HL-60 (cell line): ENCODE measurements at regions not wholly inside any gene's neighbourhood (a gene's known extent, or its start where the extent isn't known, plus 50 kb on each side); places are given as distances from the start of the nearest gene placed in this dataset.

Experiments
- DNase-seq, 2 experiments: peaks; one replicate each; pipeline ENCODE4 v3.0.0-alpha.2; 2010 to 2020; ENCODE audit warnings: low read depth in 1 of 2, low spot score in 1 of 2
- H3K27ac ChIP-seq: fragments of 250-450 bp; sonication (Bioruptor Pico); replicated peaks from 2 replicates; pipeline ENCODE4 v1.5.1; 2020; ENCODE audit warnings: mild to moderate bottlenecking, moderate library complexity
- H3K27me3 ChIP-seq: fragments of 250-450 bp; sonication (Bioruptor Pico); 2 replicates; pipeline ENCODE4 v1.5.1; 2021; ENCODE audit warnings: mild to moderate bottlenecking, moderate library complexity; ENCODE audit not compliant: insufficient read depth, poor library complexity, severe bottlenecking
- H3K4me3 ChIP-seq: replicated peaks from 2 replicates; pipeline ENCODE4 v1.5.1; 2011; ENCODE audit warnings: mild to moderate bottlenecking, control low read depth, low read length; ENCODE audit not compliant: insufficient read depth
- GABPA ChIP-seq: IDR thresholded peaks from 2 replicates; pipeline ENCODE4 v1.6.1; 2012; ENCODE audit warnings: low read depth
- POLR2AphosphoS5 ChIP-seq: IDR thresholded peaks from 2 replicates; pipeline ENCODE4 v1.6.1; 2012; ENCODE audit warnings: low read depth
- REST ChIP-seq: IDR thresholded peaks from 2 replicates; pipeline ENCODE4 v1.6.1; 2012; ENCODE audit warnings: low read depth; ENCODE audit not compliant: insufficient replicate concordance
- SPI1 ChIP-seq: IDR thresholded peaks from 2 replicates; pipeline ENCODE4 v1.6.1; 2012; ENCODE audit warnings: low read depth, mild to moderate bottlenecking, borderline replicate concordance
- TF ChIP-seq, protein P1 (sequence below): IDR thresholded peaks from one replicate; pipeline ENCODE4 v1.5.1; 2011; ENCODE audit warnings: low read length, control low read depth, inconsistent platforms; ENCODE audit not compliant: insufficient read depth

DNA sequence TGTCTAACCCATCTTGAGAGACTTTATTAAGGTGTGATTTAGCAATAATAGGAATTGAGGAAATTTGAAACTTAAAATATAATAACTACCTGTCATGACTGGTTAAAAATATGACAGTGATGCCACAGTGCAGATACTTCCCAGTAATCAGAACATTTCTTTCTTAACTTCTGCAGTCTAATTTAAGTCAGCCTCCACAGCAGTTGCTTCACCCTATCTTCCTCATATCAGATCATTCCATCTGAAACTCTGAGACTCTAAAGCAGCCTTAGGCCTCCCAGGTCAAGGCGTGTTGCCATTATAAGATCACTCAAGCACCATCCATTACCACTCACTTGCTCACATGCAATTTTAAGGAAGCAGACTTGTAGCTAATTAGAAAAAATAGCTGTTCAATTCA lies 302.2 kb downstream of the AASDHPPT start:
- no peak for DNase-seq
- TF ChIP-seq POLR2AphosphoS5 (no peak), GABPA (no peak), SPI1 (no peak)
- TF ChIP-seq, protein P1, sequence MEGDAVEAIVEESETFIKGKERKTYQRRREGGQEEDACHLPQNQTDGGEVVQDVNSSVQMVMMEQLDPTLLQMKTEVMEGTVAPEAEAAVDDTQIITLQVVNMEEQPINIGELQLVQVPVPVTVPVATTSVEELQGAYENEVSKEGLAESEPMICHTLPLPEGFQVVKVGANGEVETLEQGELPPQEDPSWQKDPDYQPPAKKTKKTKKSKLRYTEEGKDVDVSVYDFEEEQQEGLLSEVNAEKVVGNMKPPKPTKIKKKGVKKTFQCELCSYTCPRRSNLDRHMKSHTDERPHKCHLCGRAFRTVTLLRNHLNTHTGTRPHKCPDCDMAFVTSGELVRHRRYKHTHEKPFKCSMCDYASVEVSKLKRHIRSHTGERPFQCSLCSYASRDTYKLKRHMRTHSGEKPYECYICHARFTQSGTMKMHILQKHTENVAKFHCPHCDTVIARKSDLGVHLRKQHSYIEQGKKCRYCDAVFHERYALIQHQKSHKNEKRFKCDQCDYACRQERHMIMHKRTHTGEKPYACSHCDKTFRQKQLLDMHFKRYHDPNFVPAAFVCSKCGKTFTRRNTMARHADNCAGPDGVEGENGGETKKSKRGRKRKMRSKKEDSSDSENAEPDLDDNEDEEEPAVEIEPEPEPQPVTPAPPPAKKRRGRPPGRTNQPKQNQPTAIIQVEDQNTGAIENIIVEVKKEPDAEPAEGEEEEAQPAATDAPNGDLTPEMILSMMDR = no peak
- H3K4me3 ChIP-seq = no peak overlapping the region
- no peak overlapping the region for H3K27ac ChIP-seq
- H3K27me3 ChIP-seq = no peaks in the 10 kb centered on the region

- Histone ChIP-seq H3K4me3 (no peak overlapping the region), H3K27me3 (no peaks in the 10 kb centered on the region), H3K27ac (no peak overlapping the region)
- TF ChIP-seq REST (no peak), POLR2AphosphoS5 (no peak), SPI1 (no peak), GABPA (no peak)
- TF ChIP-seq, protein P1 = no peak
- DNase-seq = no peak
Measured at GRCh38 chr11:106381895-106382294, 304.4 kb downstream of the AASDHPPT start.

DNA sequence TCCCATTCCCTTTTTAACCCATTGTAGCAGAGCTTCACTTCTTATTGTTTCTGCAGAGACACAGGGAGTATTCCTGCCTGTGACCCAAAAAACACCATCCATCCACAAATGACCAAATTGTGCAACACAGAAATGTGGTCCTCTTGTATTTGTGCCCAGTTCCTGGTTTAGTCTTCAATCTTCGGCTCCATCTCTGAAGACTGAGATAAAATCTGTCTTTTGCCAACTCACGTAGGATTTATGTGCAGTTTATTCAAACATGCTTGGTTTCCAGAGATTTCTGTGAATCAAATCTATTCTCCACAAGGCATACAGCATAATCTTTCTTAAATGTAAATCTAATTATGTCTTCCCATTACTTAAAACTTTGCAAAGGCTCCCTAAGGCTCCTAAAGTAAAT lies 307.0 kb downstream of the AASDHPPT start:
- DNase-seq = no peak
- H3K27ac ChIP-seq = no peak overlapping the region
- no peaks in the 10 kb centered on the region for H3K27me3 ChIP-seq
- no peak overlapping the region for H3K4me3 ChIP-seq
- TF ChIP-seq, protein P1 = no peak
- no peak for TF ChIP-seq REST
- no peak for TF ChIP-seq POLR2AphosphoS5
- no peak for TF ChIP-seq GABPA
- no peak for TF ChIP-seq SPI1

DNA sequence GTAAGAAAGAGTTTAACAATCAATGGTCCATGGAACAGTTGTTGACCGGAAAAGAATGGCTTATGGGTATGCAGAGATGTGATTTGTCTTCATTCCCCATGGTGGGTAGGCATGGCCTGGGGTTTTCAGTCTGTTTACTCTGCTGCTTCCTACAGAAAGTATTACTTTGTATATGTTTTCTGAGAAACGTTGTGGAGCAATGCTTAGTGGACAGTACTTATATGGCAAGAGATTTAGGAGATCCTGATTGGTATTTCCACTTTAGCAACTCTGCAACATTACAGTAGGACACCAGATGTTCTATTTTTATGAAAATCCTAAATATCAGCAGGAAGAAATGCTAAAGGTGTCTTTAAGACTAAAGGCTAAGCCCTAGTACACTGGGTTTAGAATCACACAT lies 309.1 kb downstream of the AASDHPPT start:
- TF ChIP-seq POLR2AphosphoS5 (no peak), GABPA (no peak), REST (no peak), SPI1 (no peak)
- TF ChIP-seq, protein P1 = no peak
- DNase-seq = no peak
- Histone ChIP-seq H3K27ac (no peak overlapping the region), H3K4me3 (no peak overlapping the region), H3K27me3 (no peaks in the 10 kb centered on the region)
